ENCODE measurements at regions not wholly inside any gene's neighbourhood (a gene's known extent, or its start where the extent isn't known, plus 50 kb on each side); places are given as distances from the start of the nearest gene placed in this dataset.
"Not testable (repeated sequence)": the region's sequence is repeated elsewhere in the genome, so short reads cannot be mapped to it uniquely, and the experiment has no call there.

DNA sequence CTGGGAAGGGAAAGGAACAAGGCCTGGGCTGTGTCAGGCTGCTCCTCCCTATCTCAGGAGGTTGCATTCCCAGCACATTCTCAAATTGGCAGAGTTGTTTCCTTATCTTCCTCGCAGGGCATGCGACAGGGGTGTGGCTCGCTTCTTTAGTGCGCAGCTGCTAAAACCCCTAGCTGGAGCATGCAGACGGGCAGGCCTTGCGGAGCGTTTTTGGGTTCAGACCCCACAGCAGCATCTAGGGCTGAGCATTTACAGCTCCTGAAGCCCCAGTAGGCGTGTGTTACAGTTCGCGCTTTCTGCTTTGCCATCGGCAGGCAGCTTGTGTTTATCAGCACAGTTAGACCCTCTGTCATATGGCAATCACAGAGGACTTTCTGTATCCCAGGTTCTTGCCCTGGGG is 392.4 kb downstream of the TECRL start:
- no peak for DNase-seq (ENCODE audit: low read depth)

DNA sequence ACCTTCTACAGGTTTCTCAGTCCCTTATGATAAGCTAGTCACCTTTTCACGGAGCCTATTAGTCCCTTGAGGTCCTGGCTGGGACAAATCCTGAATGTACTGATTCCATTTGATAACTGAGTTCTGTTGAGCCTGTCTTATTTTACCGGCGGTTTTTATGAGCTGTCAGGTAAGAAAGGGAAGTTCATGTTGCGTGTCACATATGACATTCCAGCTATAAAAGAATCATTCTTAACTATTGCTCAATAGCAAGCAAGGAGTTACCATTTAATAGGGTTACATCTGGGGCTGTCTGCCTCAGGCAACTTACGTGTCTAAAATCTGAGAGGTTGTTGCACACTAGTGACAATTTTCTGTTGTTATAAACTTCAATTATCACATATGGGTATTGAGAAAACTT is 394.6 kb downstream of the TECRL start:
- DNase-seq (ENCODE audit: low read depth): no peak

DNA sequence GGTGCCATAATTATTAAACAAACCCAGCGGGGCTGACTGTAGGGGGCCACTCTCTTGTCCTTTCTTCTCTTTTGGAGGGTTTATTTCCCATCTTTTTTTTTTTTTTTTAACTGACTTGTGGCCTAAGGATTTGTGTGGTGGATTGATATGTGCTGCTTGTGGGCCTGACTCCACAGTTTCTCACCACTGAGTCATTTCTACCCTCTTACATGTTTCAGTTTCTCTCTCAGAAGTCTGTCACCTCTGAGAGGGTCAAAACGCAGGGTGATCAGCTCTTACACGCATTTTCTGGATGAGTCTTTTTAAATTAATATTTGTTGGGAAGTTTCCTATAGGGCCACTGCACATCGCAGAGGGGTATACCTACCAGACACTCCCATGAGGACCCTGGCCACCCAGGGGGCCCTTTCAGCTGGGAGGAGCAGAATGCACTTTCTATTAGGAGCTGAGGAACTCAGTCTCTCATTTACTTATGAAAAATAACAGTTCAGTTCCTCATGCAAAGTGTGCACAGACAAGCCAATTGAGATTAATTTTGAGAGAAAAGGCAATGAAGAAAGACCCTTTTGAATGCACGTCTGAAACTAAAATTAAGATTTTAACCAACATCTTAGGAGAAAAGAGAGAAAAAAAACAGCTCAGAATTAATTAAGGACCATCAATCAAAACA is 407.9 kb downstream of the TECRL start:
- DNase-seq (ENCODE audit: low read depth): no peak

DNA sequence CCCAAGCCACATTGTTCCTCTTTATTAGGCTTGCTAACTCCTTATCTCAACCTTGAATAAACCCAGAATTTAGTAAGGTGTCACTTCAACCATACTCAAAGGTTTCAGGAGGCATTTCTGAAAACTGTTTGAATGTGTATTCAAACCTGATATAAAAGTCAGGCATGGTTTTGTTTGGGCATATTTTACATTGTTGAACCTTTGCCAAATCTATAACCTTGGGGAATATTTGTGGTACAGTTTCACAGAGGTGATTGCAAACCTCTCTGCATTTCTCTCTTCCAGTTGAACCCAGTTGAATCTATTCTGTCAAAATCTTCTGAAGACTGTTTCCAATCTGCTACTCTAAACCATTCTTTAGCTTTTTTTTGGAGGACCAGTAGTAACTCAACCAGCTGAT is 409.0 kb downstream of the TECRL start:
- no peak for DNase-seq (ENCODE audit: low read depth)

DNA sequence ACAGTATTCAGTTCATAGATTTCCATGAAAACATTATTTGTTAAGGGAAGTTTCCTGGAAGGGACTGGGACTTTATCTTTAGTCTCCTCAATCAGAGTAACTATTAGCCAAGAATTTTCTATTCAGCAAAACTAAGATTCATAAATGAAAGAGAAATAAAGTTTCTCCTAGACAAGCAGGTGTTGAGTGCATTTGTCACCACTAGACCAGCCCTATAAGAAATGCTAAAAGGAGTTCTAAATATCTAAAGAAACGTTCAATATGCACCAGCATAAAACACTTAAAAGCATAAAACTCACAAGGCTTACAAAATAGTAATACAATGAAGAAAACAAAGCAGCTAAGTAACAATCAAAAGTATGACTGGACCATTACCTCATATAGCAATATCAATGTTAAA is 423.0 kb downstream of the TECRL start:
- DNase-seq (ENCODE audit: low read depth): no peak

DNA sequence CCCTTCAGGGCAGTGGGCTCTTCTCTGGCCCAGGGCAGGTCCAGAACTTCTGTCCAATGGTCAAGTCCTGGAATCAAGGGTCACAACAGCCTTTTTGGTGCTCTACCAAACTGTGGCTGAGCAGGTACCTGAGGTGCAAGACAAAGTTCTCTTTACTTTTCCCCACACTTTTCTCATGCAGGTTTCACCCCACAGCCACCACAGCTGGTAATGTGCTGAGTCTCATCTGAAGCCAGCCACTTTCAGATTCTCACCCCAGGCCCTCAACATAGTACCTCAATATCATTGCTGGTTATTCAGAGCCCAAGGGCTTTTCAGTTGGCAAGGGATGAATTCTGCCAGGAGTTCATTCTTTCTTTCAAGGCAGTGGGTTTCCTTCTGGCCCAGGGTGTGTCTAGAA is 426.0 kb downstream of the TECRL start:
- DNase-seq (ENCODE audit: low read depth): no peak

DNA sequence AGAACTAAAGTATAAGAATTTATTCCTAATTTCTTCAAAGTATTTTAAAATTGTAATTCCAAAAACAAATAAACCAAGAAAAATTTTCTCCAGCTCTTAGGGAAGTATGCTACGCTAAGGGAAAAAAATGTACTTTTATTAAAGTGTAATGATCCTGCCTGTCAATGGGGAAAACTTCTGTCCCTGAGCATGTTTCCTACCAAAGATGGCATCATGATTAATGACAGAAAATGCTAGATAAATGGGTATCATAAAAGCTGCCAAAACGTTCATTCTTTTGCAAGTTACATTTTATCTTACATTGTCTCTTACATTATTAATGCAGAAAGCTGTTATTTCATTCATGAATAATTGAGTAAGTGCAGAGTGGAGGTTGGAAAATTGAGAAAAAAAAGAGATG is 443.4 kb downstream of the TECRL start:
- no peak for DNase-seq (ENCODE audit: low read depth)

DNA sequence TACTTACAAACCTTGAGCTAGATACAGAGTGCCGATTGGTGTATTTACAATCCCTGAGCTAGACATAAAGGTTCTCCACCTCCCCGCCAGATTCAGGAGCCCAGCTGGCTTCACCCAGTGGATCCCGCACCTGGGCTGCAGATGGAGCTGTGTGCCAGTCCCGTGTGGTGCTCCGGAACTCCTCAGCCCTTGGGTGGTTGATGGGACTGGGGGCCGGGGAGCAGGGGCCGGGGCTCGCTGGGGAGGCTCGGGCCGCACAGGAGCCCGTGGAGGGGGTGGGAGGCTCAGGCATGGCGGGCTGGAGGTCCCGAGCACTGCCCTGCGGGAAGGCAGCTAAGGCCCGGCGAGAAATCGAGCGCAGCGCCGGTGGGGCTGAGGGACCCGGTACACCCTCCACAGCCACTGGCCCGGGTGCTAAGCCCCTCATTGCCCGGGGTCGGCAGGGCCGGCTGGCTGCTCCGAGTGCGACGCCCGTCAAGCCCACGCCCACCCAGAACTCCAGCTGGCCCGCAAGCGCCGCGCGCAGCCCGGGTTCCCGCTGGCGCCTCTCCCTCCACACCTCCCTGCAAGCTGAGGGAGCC is 466.5 kb downstream of the TECRL start:
- DNase-seq (ENCODE audit: low read depth): not testable (repeated sequence)

DNA sequence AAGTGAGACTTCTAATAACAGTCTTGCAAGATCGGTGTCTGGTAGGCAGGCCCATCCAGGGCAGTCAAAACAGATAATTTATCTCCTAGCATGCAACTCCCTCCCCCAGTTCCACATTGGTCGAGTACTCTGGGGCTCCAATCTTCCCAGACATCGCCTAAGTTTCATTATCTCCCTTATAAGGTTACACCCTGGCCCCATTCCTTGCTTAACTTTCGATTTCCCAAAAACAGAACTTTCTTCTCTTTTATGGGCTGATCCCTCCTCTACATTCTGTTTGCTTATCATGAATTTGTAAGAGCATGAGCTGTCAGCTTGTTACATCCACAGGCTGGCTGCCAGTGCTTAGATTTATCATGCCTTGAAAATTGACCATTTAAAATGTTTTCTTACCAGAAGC is 471.3 kb downstream of the TECRL start:
- no peak for DNase-seq (ENCODE audit: low read depth)

DNA sequence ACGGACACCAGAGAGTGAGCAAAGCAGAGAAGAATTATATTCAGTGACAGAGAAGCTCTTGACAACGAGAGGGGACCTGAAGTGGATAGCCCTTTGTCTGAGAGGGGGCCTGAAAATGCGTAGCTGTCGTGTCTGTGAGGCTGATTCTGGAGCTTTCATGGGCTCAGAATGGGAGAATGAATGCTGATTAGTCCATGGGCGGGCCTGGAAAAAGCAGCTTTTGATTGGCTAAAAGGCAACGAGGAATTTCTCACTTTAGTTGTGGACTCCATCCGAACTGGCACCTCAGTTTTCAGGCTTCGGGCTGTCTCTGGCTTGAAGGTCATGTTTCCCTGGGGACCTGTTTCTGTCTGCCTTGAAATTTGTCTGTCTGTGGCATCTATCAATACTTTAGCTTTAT is 487.1 kb downstream of the TECRL start:
- DNase-seq (ENCODE audit: low read depth): no peak

DNA sequence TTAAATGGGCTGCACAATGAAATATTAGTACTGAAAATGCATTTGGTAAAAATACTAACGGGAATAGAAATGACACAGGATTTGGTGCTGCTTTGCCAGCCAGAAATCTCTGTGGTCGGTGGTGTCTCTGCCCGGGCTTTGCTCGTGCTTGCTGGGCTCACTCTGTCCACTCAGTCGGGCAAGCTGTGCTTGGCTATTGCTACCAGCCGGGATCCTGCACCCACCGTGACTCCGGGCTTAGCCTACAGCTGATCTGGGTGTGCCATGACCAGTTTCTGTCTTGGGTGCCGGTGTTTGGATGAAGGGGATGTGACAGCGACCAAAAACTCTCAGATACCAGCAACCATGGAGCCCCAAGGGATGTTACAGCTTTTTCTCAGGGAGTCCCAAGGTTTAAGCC is 487.7 kb downstream of the TECRL start:
- no peak for DNase-seq (ENCODE audit: low read depth)

DNA sequence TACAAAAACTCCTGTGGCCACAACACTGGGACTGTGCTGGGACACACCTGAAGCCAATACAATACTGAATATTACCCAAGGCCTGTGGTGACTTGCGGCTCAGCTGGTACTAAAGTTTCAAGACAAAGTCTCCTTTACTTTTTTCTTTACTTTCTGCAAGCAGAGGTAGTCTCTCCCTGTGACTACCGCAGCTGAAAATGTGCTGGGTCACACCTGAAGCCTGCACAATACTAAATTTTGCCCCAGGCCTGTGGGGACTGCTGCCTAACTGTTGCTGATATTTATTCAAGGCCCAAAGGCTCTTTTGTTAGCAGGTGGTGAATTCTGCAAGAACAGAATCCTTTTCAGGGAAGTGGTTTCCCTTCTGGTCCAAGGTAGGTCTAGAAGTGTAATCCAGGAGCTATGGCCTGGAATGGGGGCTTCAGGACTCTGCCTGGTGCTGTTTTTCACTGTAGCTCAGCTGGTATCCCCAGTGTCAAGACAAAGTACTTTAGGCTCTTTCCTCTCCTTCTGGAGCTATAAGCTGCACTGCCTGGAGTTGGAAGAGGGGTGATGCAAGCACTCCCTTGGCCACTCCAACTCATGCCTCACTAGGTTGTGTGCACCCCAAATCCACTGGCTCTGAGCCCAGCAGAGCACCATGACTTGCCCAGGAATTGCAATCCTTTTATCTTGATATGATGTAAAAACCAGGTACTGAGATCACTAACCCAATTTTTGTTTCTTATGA is 489.4 kb downstream of the TECRL start:
- no peak for DNase-seq (ENCODE audit: low read depth)

DNA sequence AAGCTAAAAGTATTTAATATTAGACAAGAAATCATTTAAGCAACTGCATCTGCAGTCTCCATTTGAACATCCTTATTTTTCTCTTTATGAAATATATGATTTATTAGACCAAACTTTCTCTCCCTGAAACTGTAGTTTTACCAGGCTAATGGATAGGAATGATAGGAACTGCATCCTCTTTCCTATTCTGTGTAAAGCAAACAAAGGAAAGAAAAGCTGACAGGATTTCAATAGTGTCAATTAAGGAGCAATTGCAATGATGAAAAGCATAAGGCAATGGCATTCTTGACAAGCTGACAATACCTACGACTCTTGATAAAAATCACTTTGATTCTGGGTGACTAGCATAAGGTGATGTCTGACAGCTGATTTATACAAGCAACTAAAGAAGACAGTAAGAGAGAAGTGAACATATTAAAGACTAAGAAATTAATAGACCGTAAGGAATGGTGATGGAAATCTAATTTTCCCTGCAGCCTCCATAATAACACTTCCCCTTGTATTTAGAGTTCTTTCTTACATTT is 502.5 kb downstream of the TECRL start:
- DNase-seq (ENCODE audit: low read depth): no peak

DNA sequence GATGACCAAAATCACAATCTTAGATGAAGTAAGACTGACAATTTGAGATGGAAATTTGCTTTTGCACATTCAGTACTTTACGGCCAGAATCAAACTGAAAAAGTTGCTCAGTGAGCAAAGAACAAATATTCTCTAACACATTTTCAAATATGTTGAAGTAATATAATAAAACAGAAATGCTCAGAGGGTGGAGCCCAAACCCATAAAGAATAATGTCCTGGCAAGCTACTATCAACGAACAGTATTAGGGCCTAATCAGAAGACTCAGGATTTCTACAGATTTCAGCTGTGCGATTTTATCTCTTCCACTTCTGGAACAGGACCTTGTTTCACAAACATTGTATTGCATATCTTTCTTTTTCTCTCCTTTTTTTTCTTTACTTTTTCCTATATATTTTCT is 505.0 kb downstream of the TECRL start:
- DNase-seq (ENCODE audit: low read depth): no peak

DNA sequence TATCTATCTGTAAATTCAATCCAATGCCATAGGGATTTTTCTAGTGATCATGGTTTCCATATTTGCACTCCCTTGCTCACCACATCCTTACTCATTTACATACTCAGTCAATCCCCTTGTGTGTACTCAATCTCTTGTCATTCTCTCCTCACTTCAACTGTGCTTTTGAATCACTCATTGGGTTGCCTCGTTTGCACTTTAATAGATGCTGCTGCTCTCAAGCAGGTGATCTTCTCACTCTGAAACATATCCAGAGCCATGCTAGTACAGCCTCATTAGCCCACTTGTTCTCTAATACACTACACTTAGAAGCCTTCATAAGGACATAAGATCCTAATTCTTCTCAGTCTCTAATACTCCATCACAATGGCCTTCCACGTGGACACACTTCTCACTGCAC is 507.9 kb downstream of the TECRL start:
- DNase-seq (ENCODE audit: low read depth): no peak

DNA sequence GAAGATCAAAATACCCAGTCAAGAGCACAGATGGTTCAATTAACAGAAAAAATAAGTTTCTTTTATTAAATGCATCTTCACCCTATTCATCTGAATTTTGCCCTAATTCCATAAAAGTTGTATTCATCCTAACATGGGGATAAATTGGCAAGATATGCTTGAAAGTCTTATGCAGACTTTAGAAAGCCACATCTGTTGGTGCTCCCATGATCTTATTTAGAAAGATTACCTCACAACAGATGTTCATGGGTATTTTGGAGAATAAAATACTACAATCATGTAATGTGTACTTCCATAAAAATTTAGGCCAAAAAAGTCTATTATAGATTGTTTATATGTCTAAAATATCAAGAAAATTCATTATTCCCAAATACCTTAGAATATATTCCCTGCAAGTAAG is 510.3 kb downstream of the TECRL start:
- no peak for DNase-seq (ENCODE audit: low read depth)

DNA sequence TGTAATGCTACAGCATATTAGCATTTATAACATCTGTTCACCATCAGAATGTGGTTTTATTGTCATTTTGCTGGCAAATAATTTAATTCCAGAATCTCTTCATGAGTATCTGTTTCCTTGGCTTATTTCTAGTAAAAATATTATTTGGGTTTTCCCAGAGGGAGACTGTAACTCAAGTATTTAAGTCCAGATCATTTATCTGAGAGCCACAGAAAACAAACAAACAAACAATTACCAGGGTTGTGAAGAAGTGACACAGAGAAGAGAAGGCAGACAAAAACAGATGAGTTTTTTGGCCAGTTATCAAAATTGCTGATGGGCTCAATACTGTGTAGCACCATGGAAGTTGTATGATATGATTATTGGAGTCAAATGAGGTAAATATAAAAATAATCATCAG is 515.1 kb downstream of the TECRL start:
- DNase-seq (ENCODE audit: low read depth): no peak

DNA sequence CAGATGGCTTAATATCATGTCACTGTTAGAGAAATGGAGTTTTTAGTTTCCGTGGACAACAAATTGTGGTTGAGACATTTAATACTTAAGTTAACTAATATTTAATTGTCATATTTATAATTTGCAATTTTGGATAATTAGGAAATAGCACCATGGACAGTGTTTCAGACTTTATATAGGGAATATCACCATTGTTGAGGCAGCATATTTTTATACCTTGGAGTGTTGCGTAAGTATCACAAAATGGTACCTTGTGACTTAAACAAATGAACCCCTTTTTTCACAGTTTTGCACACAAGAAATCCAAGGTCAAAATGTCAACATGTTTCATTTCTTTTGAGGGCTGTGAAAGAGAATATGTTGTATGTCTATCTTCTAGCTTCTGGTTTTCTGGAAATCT is 539.9 kb downstream of the TECRL start:
- no peak for DNase-seq (ENCODE audit: low read depth)

DNA sequence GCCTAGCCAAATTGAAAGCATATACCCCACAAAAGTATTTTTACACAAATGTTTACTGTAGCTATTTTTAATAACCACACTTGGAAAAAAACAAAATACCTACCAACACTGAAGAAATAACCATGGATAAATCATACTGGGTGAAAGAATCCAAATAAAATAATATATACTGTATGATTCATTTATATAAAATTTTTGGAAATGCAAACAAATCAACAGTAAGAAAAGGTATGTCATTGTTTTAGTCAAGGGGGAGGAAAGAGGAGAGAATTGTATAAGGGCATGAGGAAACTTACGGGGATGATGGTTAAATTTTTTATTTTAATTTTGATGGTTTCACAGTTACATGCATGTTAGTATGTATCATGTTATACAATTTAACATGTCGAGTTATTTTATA is 557.8 kb downstream of the TECRL start:
- DNase-seq (ENCODE audit: low read depth): no peak

DNA sequence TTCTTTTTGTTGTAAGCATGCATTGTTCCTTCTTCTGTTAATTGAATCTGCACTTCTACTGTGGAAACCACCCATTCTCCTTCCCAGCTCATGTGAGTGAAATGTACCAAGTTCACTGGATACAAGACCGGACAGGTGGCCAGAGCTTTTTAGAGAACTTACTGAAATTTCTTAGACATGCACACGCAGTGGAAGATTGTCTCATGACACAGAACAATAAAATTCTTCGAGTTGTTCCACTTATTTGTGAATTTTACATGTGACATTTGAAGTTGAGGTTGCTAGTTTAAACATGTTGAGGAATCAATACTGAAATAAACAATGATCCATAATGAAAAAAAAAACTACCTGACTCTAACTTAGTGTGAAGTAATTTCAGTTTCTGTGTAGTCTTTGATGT is 568.0 kb downstream of the TECRL start:
- no peak for DNase-seq (ENCODE audit: low read depth)

DNA sequence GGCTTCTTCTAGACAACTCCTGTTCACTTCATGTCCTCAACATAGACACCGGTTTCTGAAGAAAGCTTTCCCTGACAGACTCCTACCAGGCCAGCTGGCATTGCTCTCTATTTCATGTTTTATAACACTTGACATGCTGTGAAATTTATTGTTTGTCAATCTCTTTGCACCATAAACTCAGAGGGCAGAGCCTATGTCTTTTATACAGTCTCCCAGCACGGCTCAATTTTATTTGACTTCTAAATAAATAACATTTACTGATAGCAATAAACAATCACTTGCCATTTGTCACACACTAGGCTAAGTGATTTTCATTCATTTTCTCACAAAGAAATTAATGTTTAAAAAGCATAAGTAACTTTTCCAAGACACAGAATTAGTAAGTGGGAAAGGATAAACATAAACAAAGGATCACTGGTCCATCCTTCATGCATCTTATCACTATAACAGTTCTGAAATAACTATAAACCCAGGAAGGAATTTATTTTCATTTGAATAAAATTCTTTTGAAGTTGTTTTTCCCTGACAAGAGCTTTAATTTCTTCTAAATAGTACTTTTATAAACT is 577.6 kb downstream of the TECRL start:
- no peak for DNase-seq (ENCODE audit: low read depth)

DNA sequence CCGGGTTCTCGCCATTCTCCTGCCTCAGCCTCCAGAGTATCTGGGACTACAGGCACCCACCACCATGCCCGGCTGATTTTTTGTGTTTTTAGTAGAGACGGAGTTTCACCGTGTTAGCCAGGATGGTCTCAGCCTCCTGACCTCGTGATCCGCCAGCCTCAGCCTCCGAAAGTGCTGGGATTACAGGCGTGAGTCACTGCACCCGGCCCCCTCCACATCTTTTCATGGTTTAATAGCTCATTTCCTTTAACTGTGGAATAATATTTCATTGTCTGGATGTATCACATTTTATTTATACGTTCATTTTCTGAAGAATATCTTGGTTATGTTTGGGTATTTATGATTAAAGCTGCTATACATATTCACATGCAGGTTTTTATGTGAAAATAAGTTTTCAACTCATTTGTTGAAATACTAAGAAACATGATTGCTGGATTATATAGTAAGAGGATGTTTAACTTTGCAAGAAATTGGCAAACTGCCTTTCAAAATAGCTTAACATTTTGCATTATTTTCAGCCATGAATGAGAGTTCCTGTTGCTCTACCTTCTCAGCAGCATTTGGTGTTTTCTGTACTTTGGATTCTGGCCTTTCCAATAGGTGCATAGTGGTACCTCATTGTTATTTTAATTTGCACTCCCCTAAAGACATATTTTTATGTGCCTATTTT is 591.9 kb downstream of the TECRL start:
- DNase-seq (ENCODE audit: low read depth): no peak
